GM12878 (cell line): ENCODE measurements at regions not wholly inside any gene's neighbourhood (a gene's known extent, or its start where the extent isn't known, plus 50 kb on each side); places are given as distances from the start of the nearest gene placed in this dataset.

Experiments used
- ATAC-seq: fragments of 200-7000 bp; cut with Tn5 transposase; 3 replicates; pipeline ENCODE4 v1.9.1; 2020; ENCODE audit warnings: mild to moderate bottlenecking, moderate library complexity
- BruUV-seq: library from RNA; stranded (reverse); fragments of 400-500 nt; replicated peaks from 2 replicates; lab custom pipeline; 2021; lab: Mats Ljungman, UMichigan
- CTCF ChIA-PET: fragments of 300-600 bp; sonication (Branson Sonifier 250); formaldehyde crosslinking; extraction: SDS; loops from one replicate; lab custom pipeline; 2021; ENCODE audit warnings: inconsistent platforms; lab: Yijun Ruan, JAX
- POLR2A ChIA-PET: fragments of 350-600 bp; formaldehyde crosslinking; extraction: SDS; loops from one replicate; lab custom pipeline; 2021; ENCODE audit warnings: inconsistent platforms; lab: Charles Lee
- RAD21 ChIA-PET: fragments of 300-600 bp; sonication (Branson Sonifier 250); formaldehyde crosslinking; loops from one replicate; lab custom pipeline; 2023; ENCODE audit warnings: antibody characterized with exemption; ENCODE audit not compliant: unreplicated experiment; lab: Charles Lee
- SMC1A ChIA-PET: fragments of 300-600 bp; sonication (Branson Sonifier 250); formaldehyde crosslinking; loops from one replicate; lab custom pipeline; 2023; ENCODE audit not compliant: unreplicated experiment, uncharacterized antibody; lab: Charles Lee
- DNase-seq: peaks from one replicate; pipeline ENCODE4 v3.0.0-alpha.2; 2011; ENCODE audit warnings: low read depth, low spot score
- FAIRE-seq: peaks from 3 replicates; lab custom pipeline; 2011; peaks lifted over from hg19 to GRCh38; lab: Jason Lieb, UNC
- H2AFZ ChIP-seq: 2 replicates; pipeline ENCODE4 v1.6.0; 2011; ENCODE audit warnings: low read depth, low read length, control low read depth; ENCODE audit not compliant: control insufficient read depth
- H3K27ac ChIP-seq: 2 replicates; pipeline ENCODE4 v1.5.1; 2011; ENCODE audit warnings: control low read depth; ENCODE audit not compliant: control insufficient read depth, insufficient read depth
- H3K27me3 ChIP-seq, 2 experiments: replicated peaks in 1 of 2; 2 replicates each; pipeline versions ENCODE4 v1.6.0 to v1.6.1; 2011; ENCODE audit warnings: low read length in 1 of 2; ENCODE audit not compliant: control insufficient read depth in 2 of 2, insufficient read depth in 2 of 2
- H3K36me3 ChIP-seq, 2 experiments: 2 replicates each; pipeline ENCODE4 v1.5.1; 2011; ENCODE audit warnings: low read length in 1 of 2; ENCODE audit not compliant: control insufficient read depth in 2 of 2, insufficient read depth in 2 of 2
- H3K4me1 ChIP-seq: 2 replicates; pipeline ENCODE4 v1.6.1; 2011; ENCODE audit warnings: mild to moderate bottlenecking, low read length, moderate library complexity, mixed read lengths; ENCODE audit not compliant: control insufficient read depth, insufficient read depth
- H3K4me2 ChIP-seq: 2 replicates; pipeline ENCODE4 v1.6.0; 2011; ENCODE audit warnings: control low read depth; ENCODE audit not compliant: control insufficient read depth, insufficient read depth
- H3K4me3 ChIP-seq: fragments of 200-600 bp; sonication (generic); 2 replicates; pipeline ENCODE4 v1.5.1; 2016
- H3K79me2 ChIP-seq: 2 replicates; pipeline ENCODE4 v1.6.0; 2011; ENCODE audit warnings: low read length; ENCODE audit not compliant: control insufficient read depth, insufficient read depth
- H3K9ac ChIP-seq: 2 replicates; pipeline ENCODE4 v1.8.0; 2011; ENCODE audit warnings: low read length, control low read depth, mixed read lengths; ENCODE audit not compliant: control insufficient read depth, insufficient read depth
- H3K9me3 ChIP-seq: replicated peaks from 3 replicates; pipeline ENCODE4 v1.5.1; 2011; ENCODE audit warnings: mild to moderate bottlenecking, low read length; ENCODE audit not compliant: control insufficient read depth, insufficient read depth
- H4K20me1 ChIP-seq: 2 replicates; pipeline ENCODE4 v1.6.0; 2011; ENCODE audit not compliant: control insufficient read depth, insufficient read depth
- EP300 ChIP-seq, 2 experiments: fragments of 150-350 bp in 1 of 2; IDR thresholded peaks; 2 replicates each; pipeline ENCODE4 v1.6.1; 2011 to 2012; ENCODE audit warnings: low read depth in 2 of 2, low read length in 2 of 2, borderline replicate concordance in 1 of 2, improper control_type of control experiment in 1 of 2, inconsistent platforms in 1 of 2; ENCODE audit not compliant: control insufficient read depth in 1 of 2
- EZH2 ChIP-seq: IDR thresholded peaks from 2 replicates; pipeline ENCODE4 v1.6.1; 2012; ENCODE audit warnings: low read depth, mild to moderate bottlenecking, control low read depth, inconsistent platforms, low read length, borderline replicate concordance; ENCODE audit not compliant: control insufficient read depth
- MTA2 ChIP-seq: fragments of 450-650 bp; IDR thresholded peaks from 2 replicates; pipeline ENCODE4 v1.6.1; 2016; ENCODE audit warnings: low read depth, mild to moderate bottlenecking, moderate library complexity
- NFYA ChIP-seq: IDR thresholded peaks from 2 replicates; pipeline ENCODE4 v1.6.1; 2011; ENCODE audit warnings: low read depth, mild to moderate bottlenecking, low read length, improper control_type of control experiment, borderline replicate concordance
- PAX5 ChIP-seq: IDR thresholded peaks from 2 replicates; pipeline ENCODE4 v1.6.1; 2011; ENCODE audit warnings: low read depth, low read length, borderline replicate concordance
- STAT3 ChIP-seq: IDR thresholded peaks from 2 replicates; pipeline ENCODE4 v1.6.1; 2011; ENCODE audit warnings: low read depth, low read length, improper control_type of control experiment
- WGBS: methylation state at CpG from one replicate; pipeline ENCODE4 v1.1.6; 2016; ENCODE audit warnings: low lambda C conversion rate; ENCODE audit not compliant: insufficient replicate concordance, insufficient coverage; ENCODE audit errors: missing lambda C conversion rate; 5-methylcytosine and 5-hydroxymethylcytosine counted together
- in situ Hi-C: fragments of 300-500 bp; cut with MboI; formaldehyde crosslinking; loops from 9 replicates; pipeline ENCODE4 v1.14.3; 2018; ENCODE audit warnings: mixed read lengths
- intact Hi-C: fragments of 100-400 bp; cut with micrococcal nuclease; formaldehyde crosslinking; loops from one replicate; pipeline ENCODE4 v1.14.2; 2022; ENCODE audit not compliant: unreplicated experiment
- TF ChIP-seq, protein P1 (sequence below): IDR thresholded peaks from 2 replicates; pipeline ENCODE4 v1.6.1; 2012; ENCODE audit warnings: low read depth, low read length, improper control_type of control experiment
- TF ChIP-seq, protein P2 (sequence below): fragments of 450-650 bp; IDR thresholded peaks from 2 replicates; pipeline ENCODE4 v1.6.1; 2018; ENCODE audit warnings: mild to moderate bottlenecking, low read depth, moderate library complexity; ENCODE audit not compliant: partially characterized antibody
- TF ChIP-seq, protein P3 (sequence below): fragments of 450-650 bp; IDR thresholded peaks from 2 replicates; pipeline ENCODE4 v1.6.1; 2016; ENCODE audit warnings: mild to moderate bottlenecking, moderate library complexity, borderline replicate concordance

DNA sequence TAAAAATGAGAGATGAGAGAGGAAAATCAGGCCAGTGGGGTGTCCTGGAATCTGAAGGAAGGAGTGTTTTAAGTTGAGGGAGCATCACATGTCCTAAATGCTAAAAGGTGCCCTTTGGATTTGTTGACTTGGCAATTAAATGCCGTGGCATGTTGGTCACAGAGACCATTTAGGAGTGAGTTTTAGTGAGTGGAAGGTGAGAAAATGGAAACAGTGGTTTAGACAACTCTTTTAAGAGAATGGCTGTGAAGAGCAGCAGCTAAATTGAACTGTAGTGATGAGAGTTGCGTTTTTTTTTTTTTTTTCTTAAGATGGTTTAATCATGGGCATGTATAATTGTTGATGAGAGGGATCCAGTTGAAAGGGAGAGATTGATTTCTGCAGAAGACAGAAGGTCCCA, 95.0 kb downstream of the S1PR1 start (continued):
- TF ChIP-seq EZH2 = no peak
- TF ChIP-seq NFYA = no peak
- TF ChIP-seq PAX5 = no peak
- TF ChIP-seq, protein P1, sequence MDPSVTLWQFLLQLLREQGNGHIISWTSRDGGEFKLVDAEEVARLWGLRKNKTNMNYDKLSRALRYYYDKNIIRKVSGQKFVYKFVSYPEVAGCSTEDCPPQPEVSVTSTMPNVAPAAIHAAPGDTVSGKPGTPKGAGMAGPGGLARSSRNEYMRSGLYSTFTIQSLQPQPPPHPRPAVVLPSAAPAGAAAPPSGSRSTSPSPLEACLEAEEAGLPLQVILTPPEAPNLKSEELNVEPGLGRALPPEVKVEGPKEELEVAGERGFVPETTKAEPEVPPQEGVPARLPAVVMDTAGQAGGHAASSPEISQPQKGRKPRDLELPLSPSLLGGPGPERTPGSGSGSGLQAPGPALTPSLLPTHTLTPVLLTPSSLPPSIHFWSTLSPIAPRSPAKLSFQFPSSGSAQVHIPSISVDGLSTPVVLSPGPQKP = no peak

DNA sequence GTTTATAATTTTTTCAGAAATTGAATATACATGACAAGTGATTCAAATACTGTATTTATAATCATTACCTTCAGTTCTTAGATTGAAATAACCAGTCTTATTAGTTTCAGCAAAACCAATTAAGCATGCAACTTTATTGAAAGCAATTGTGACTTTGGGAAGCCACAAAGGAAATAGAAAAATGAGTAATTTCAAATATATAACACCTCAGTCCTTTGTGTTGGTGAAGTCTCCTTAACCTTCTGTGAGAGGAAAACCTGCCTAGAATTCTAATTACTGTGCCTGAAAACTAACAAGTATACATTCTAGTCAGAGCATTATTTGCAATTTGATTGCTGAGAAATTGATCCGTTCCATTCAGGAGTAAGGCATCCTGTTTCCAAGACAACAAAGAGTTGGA, 95.8 kb downstream of the S1PR1 start:
- ATAC-seq (peak; percentile 56), FAIRE-seq (peak; percentile 31), DNase-seq (no peak)
- no peaks in the 10 kb centered on the region for H3K79me2 ChIP-seq
- no peaks in the 10 kb centered on the region for H3K4me1 ChIP-seq
- no peaks in the 10 kb centered on the region for H3K27me3 ChIP-seq
- in situ Hi-C loops = no loop called here
- no TSS peak for BruUV-seq
- H3K9ac ChIP-seq = no peak overlapping the region
- H3K36me3 ChIP-seq = no peaks in the 10 kb centered on the region
- POLR2A ChIA-PET = no interaction called here
- no peak overlapping the region for H3K4me2 ChIP-seq
- no peak overlapping the region for H2AFZ ChIP-seq
- H4K20me1 ChIP-seq = no peaks in the 10 kb centered on the region
- no peak overlapping the region for H3K4me3 ChIP-seq
- intact Hi-C loops = no loop called here
- SMC1A ChIA-PET = interaction anchor here (1.3 to 1.4 kb wide), 2 partner anchors 13 to 22 kb away, joined by 3 to 4 read pairs; no protein-coding TSS in a partner anchor
- RAD21 ChIA-PET = no interaction called here
- H3K9me3 ChIP-seq = peaks cover 2% of the 10 kb centered on the region; the same call in 2 of the 3 replicates
- no peak overlapping the region for H3K27ac ChIP-seq
- CTCF ChIA-PET = interaction anchor here (0.9 kb wide), 1 partner anchor 106 kb away, joined by 3 read pairs; no protein-coding TSS in a partner anchor
- WGBS = 96% methylated on average over 1 of the region's 1 CpG
- TF ChIP-seq MTA2 (peak; percentile 82), STAT3 (no peak), EP300 (IDR thresholded peaks at IDR 0.05; ENCODE audit: borderline replicate concordance in 1 of 2, control insufficient read depth in 1 of 2, low read depth in 2 of 2, low read length in 2 of 2) (0 out of 4 replicates have a peak, but pooled peaks of 1 of the 2 experiments have one; percentile 14)
- TF ChIP-seq, protein P2, sequence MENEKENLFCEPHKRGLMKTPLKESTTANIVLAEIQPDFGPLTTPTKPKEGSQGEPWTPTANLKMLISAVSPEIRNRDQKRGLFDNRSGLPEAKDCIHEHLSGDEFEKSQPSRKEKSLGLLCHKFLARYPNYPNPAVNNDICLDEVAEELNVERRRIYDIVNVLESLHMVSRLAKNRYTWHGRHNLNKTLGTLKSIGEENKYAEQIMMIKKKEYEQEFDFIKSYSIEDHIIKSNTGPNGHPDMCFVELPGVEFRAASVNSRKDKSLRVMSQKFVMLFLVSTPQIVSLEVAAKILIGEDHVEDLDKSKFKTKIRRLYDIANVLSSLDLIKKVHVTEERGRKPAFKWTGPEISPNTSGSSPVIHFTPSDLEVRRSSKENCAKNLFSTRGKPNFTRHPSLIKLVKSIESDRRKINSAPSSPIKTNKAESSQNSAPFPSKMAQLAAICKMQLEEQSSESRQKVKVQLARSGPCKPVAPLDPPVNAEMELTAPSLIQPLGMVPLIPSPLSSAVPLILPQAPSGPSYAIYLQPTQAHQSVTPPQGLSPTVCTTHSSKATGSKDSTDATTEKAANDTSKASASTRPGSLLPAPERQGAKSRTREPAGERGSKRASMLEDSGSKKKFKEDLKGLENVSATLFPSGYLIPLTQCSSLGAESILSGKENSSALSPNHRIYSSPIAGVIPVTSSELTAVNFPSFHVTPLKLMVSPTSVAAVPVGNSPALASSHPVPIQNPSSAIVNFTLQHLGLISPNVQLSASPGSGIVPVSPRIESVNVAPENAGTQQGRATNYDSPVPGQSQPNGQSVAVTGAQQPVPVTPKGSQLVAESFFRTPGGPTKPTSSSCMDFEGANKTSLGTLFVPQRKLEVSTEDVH = no peak
- TF ChIP-seq, protein P3, sequence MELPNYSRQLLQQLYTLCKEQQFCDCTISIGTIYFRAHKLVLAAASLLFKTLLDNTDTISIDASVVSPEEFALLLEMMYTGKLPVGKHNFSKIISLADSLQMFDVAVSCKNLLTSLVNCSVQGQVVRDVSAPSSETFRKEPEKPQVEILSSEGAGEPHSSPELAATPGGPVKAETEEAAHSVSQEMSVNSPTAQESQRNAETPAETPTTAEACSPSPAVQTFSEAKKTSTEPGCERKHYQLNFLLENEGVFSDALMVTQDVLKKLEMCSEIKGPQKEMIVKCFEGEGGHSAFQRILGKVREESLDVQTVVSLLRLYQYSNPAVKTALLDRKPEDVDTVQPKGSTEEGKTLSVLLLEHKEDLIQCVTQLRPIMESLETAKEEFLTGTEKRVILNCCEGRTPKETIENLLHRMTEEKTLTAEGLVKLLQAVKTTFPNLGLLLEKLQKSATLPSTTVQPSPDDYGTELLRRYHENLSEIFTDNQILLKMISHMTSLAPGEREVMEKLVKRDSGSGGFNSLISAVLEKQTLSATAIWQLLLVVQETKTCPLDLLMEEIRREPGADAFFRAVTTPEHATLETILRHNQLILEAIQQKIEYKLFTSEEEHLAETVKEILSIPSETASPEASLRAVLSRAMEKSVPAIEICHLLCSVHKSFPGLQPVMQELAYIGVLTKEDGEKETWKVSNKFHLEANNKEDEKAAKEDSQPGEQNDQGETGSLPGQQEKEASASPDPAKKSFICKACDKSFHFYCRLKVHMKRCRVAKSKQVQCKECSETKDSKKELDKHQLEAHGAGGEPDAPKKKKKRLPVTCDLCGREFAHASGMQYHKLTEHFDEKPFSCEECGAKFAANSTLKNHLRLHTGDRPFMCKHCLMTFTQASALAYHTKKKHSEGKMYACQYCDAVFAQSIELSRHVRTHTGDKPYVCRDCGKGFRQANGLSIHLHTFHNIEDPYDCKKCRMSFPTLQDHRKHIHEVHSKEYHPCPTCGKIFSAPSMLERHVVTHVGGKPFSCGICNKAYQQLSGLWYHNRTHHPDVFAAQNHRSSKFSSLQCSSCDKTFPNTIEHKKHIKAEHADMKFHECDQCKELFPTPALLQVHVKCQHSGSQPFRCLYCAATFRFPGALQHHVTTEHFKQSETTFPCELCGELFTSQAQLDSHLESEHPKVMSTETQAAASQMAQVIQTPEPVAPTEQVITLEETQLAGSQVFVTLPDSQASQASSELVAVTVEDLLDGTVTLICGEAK = peak; percentile 87
